ENCODE measurements at regions not wholly inside any gene's neighbourhood (a gene's known extent, or its start where the extent isn't known, plus 50 kb on each side); places are given as distances from the start of the nearest gene placed in this dataset.

DNA sequence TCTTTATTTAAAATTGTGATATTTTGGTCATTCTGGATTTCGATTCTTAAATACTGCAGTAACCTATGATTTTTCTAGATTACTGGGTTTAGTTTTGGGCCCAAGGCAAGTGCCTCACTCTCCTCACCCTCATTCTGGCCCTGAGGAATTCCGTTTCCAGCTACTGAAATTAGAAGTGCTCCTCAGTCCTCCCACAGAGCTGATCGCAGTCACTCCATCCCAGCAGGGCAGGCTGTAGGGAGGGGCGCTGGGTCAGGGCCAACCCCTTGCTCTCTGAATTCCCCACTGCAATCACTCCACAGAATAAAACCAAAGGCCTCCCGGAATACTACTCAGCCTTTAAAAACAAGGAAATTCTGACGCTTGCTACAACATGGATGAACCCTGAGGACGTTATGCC, 66.5 kb upstream of the DIO3 start:
- Histone ChIP-seq H3K4me3 (no peak overlapping the region), H3K9me3 (no peaks in the 10 kb centered on the region), H3K9ac (ENCODE audit: low read depth in 2 of 2, low read length in 2 of 2) (no peak overlapping the region), H3K36me3 (no peaks in the 10 kb centered on the region), H3K27me3 (no peaks in the 10 kb centered on the region), H3K27ac (no peak overlapping the region), H3K4me1 (no peaks in the 10 kb centered on the region)
- intact Hi-C loops (cut with DNase I): no loop called here
- TF ChIP-seq CTCF (IDR thresholded peaks at IDR 0.05): no peak
- DNase-seq: no peak

DNA sequence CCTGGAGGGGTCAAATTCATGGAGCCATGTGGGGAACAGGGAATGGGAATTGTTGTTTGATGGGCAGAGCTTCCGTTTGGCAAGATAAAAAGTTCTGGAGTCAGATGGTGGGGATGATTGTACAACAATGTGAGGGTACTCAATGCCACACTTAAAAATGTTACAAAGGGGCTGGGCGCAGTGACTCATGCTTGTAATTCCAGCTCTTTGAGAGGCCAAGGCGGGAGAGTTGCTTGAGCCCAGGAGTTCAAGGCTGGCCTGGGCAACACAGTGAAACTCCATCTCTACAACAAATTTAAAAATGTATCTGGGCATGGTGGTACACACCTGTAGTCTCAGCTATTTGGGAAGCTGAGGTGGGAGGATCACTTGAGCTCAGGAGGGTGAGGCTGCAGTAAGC, 66.0 kb upstream of the DIO3 start:
- Histone ChIP-seq H3K27ac (no peak overlapping the region), H3K4me1 (no peaks in the 10 kb centered on the region), H3K4me3 (no peak overlapping the region), H3K9me3 (no peaks in the 10 kb centered on the region), H3K36me3 (no peaks in the 10 kb centered on the region), H3K9ac (ENCODE audit: low read depth in 2 of 2, low read length in 2 of 2) (no peak overlapping the region), H3K27me3 (no peaks in the 10 kb centered on the region)
- TF ChIP-seq CTCF (IDR thresholded peaks at IDR 0.05): no peak
- DNase-seq: no peak
- intact Hi-C loops (cut with DNase I): no loop called here

DNA sequence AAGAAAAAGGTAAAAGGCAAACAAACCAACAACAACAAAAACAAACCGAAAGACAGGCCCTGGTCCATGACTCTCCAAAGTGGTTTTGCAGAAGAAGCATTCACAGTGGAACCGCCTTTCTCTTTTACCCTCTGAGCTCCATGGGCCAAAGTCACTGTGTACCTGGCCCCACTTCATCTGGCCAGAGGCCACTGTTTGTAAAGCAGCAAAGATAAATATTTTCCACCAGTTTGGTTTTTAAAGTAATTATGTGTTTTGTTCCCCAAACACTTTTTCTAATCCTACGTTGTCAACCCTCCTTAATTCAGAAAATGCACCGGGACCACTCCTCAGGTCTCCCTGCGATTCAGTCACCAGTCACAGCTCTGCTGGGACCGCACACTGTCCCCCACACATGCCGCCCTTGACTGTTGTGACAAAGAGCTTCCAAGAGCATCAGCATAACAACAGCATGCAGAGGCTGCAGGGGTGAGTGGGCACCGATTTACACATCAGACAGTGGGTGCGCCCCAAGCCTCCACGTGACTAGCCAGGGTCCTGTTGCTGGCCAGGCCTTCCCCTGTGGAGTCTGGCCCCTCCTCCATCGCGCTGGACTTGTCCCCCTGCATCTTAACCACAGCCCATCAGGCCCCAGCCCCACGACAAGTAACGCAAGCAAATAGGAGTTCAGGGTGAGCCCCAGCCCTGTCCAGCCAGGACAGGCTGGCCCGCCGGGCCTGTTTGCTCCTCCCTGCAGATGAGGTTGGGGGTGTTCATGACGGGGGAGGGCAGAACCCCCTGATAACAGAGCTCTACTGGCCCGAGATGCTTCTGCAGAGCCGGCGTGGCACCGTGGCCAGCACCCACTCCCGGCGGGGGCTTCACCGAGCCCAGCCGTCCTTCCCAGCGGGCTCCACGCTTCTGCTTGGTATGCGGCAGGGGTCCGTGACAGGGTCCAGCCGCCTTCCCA, 65.2 kb upstream of the DIO3 start:
- intact Hi-C loops (cut with DNase I): no loop called here
- Histone ChIP-seq H3K9ac (ENCODE audit: low read depth in 2 of 2, low read length in 2 of 2) (no peak overlapping the region), H3K36me3 (no peaks in the 10 kb centered on the region), H3K27ac (no peak overlapping the region), H3K4me3 (no peak overlapping the region), H3K9me3 (no peaks in the 10 kb centered on the region), H3K27me3 (no peaks in the 10 kb centered on the region), H3K4me1 (no peaks in the 10 kb centered on the region)
- no peak for DNase-seq
- TF ChIP-seq CTCF (IDR thresholded peaks at IDR 0.05): no peak

DNA sequence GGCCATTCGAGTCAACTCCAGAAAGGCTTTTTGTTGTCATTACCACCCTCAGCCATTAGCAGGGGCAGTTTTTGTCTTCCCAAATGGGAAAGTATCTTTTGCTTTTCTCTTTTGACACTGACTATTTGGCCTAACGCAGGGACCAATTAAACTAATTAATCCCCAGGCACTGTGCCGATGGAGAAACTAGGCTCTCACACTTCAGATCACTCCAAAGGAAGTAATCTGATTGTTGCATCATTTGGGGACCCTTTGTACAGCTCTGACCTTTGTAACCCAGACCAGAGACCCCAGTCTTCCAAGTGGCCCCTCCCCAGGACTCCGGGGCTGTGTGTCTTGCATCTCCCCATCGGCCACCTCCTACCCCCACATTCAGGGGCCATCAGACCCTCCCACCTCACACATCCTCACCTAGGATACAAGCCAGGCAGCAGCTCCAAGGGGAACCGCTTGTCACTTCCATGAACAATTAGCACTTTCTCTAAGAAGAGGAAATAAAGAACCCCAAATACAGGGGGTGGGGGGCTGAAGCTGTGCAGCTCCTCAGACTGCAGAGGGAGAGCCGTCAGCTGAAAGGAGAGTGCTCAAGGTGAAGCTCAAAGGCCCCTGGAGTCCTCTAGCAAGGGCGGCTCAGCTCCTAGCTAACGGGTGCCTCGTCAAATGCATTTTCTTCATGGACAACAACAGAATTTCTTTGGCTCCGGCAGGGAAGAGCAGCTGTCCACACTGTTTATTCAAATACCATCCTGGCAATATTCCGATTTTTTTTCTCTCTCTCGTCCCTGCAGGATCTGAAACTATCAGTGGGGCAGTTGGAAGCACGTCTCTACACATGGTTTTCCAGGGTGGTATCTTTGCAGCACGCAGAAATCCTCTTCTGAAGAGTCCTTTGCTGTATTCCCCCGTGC, 64.3 kb upstream of the DIO3 start:
- Histone ChIP-seq H3K27ac (no peak overlapping the region), H3K9me3 (no peaks in the 10 kb centered on the region), H3K36me3 (no peaks in the 10 kb centered on the region), H3K4me3 (no peak overlapping the region), H3K27me3 (no peaks in the 10 kb centered on the region), H3K4me1 (no peaks in the 10 kb centered on the region), H3K9ac (ENCODE audit: low read depth in 2 of 2, low read length in 2 of 2) (no peak overlapping the region)
- no peak for DNase-seq
- TF ChIP-seq CTCF (IDR thresholded peaks at IDR 0.05): no peak
- intact Hi-C loops (cut with DNase I): no loop called here

DNA sequence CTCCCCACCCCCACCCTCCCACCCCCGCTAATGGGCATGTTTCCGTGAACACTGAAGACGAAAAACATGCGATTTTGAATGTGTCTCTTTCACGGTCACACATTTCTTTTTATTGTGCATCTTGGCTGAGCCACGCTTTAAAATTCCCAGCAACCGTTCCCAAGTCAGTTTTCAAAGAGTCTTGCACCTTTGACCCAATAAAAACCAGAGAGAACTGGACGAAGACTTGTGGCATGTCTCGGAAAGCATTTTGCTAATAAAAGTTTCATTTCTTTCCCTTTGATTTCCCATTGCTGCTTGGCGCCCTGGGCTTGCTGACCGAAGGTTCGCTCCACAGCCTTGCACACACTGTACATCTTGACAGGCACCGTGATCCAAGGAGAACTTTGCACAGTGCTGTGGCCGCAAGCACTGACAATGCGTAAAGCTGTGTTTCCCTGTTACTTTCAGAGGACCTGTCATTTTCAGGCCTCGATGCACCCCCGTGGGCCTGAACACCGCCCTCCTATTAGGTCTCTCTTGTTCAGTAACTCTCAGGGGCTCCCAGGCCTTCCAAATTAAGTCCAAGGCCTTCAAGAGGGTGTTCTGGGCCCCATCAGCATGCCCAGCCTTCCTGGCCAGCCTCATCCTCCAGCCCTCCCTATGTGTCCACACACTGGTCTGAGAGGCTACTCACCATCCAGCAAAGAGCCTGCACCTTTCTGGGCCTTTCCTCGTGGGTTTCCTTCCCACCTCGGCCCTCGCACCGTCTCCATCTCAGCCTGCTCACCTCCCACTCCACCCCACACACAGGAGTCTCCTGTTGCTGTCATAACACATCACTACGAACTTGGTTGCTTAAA, 63.4 kb upstream of the DIO3 start:
- Histone ChIP-seq H3K4me1 (no peaks in the 10 kb centered on the region), H3K27ac (no peak overlapping the region), H3K36me3 (no peaks in the 10 kb centered on the region), H3K27me3 (no peaks in the 10 kb centered on the region), H3K9ac (ENCODE audit: low read depth in 2 of 2, low read length in 2 of 2) (no peak overlapping the region), H3K4me3 (no peak overlapping the region), H3K9me3 (no peaks in the 10 kb centered on the region)
- TF ChIP-seq CTCF (IDR thresholded peaks at IDR 0.05): no peak
- intact Hi-C loops (cut with DNase I): no loop called here
- DNase-seq: no peak

All from colonic mucosa (tissue), 4 donors.